NCI-H2029 (cell line): ENCODE measurements at regions not wholly inside any gene's neighbourhood (a gene's known extent, or its start where the extent isn't known, plus 50 kb on each side); places are given as distances from the start of the nearest gene placed in this dataset.
"Not testable (repeated sequence)": the region's sequence is repeated elsewhere in the genome, so short reads cannot be mapped to it uniquely, and the experiment has no call there.

Experiments
- DNase-seq: peaks from one replicate; lab custom pipeline; 2025; lab: John Stamatoyannopoulos, UW

- no peak for DNase-seq
Observed at GRCh38 chr13:65808061-65808460, 1422.1 kb downstream of the PCDH9 start.

GRCh38 chr13:65803530-65804392 is 1426.4 kb downstream of the PCDH9 start:
- no peak for DNase-seq

GRCh38 chr13:65789815-65790214 is 1440.3 kb downstream of the PCDH9 start:
- DNase-seq: no peak

GRCh38 chr13:65787082-65787481 is 1443.1 kb downstream of the PCDH9 start:
- no peak for DNase-seq

GRCh38 chr13:65784088-65784816 is 1445.9 kb downstream of the PCDH9 start:
- DNase-seq: no peak

GRCh38 chr13:65783383-65783782 is 1446.8 kb downstream of the PCDH9 start:
- no peak for DNase-seq

GRCh38 chr13:65771704-65772313 is 1458.3 kb downstream of the PCDH9 start:
- not testable (repeated sequence) for DNase-seq

- no peak for DNase-seq
Observed at GRCh38 chr13:65768545-65768944, 1461.6 kb downstream of the PCDH9 start.

GRCh38 chr13:65763811-65764210 is 1466.3 kb downstream of the PCDH9 start:
- no peak for DNase-seq

- no peak for DNase-seq
Observed at GRCh38 chr13:65762012-65762411, 1468.1 kb downstream of the PCDH9 start.

- DNase-seq: no peak
Observed at GRCh38 chr13:65756071-65756671, 1474.0 kb downstream of the PCDH9 start.

GRCh38 chr13:65748227-65748626 is 1481.9 kb downstream of the PCDH9 start:
- DNase-seq: no peak

GRCh38 chr13:65746406-65746921 is 1483.7 kb downstream of the PCDH9 start:
- DNase-seq: no peak

GRCh38 chr13:65744836-65745235 is 1485.3 kb downstream of the PCDH9 start:
- DNase-seq: no peak

- DNase-seq: no peak
Observed at GRCh38 chr13:65733110-65733509, 1497.0 kb downstream of the PCDH9 start.

GRCh38 chr13:65727070-65727469 is 1503.1 kb downstream of the PCDH9 start:
- DNase-seq: no peak

GRCh38 chr13:65725006-65725405 is 1505.1 kb downstream of the PCDH9 start:
- DNase-seq: no peak

- DNase-seq: no peak
Observed at GRCh38 chr13:65724226-65724625, 1505.9 kb downstream of the PCDH9 start.

- DNase-seq: no peak
Observed at GRCh38 chr13:65722506-65722905, 1507.6 kb downstream of the PCDH9 start.

- DNase-seq: no peak
Observed at GRCh38 chr13:65719831-65720230, 1510.3 kb downstream of the PCDH9 start.

GRCh38 chr13:65710514-65710913 is 1519.6 kb downstream of the PCDH9 start:
- no peak for DNase-seq

GRCh38 chr13:65697843-65698242 is 1532.3 kb downstream of the PCDH9 start:
- no peak for DNase-seq
